OCI-LY1 (cell line): ENCODE measurements at regions not wholly inside any gene's neighbourhood (a gene's known extent, or its start where the extent isn't known, plus 50 kb on each side); places are given as distances from the start of the nearest gene placed in this dataset.

Experiments
- H2AFZ ChIP-seq: fragments of 200-600 bp; sonication (generic), shearing (Covaris generic); 2 replicates; pipeline ENCODE4 v1.6.0; 2014; ENCODE audit warnings: antibody characterized with exemption, mild to moderate bottlenecking, low read length
- H3F3A ChIP-seq: fragments of 200-600 bp; sonication (generic), shearing (Covaris generic); 2 replicates; pipeline ENCODE4 v1.6.0; 2014; ENCODE audit warnings: mild to moderate bottlenecking, antibody characterized with exemption, low read length, moderate library complexity; ENCODE audit not compliant: insufficient read depth
- H3K27ac ChIP-seq: fragments of 200-600 bp; sonication (generic); 2 replicates; pipeline ENCODE4 v1.5.1; 2014; ENCODE audit warnings: low read length, mixed run types, mild to moderate bottlenecking, low read depth; ENCODE audit not compliant: poor library complexity, severe bottlenecking
- H3K27me3 ChIP-seq: fragments of 200-600 bp; sonication (generic); 2 replicates; pipeline ENCODE4 v1.6.0; 2014; ENCODE audit warnings: antibody characterized with exemption, mild to moderate bottlenecking, low read length, moderate library complexity; ENCODE audit not compliant: insufficient read depth
- H3K36me3 ChIP-seq: fragments of 200-600 bp; sonication (generic); 2 replicates; pipeline ENCODE4 v1.6.1; 2014; ENCODE audit warnings: mild to moderate bottlenecking, antibody characterized with exemption, low read length, moderate library complexity, mixed read lengths; ENCODE audit not compliant: insufficient read depth
- H3K4me1 ChIP-seq: fragments of 200-600 bp; sonication (generic); 2 replicates; pipeline ENCODE4 v1.5.1; 2014; ENCODE audit warnings: mild to moderate bottlenecking, low read length, moderate library complexity; ENCODE audit not compliant: insufficient read depth, severe bottlenecking
- H3K4me2 ChIP-seq: fragments of 200-600 bp; sonication (generic), shearing (Covaris generic); 2 replicates; pipeline ENCODE4 v1.6.1; 2014; ENCODE audit warnings: low read length
- H3K4me3 ChIP-seq: fragments of 200-600 bp; sonication (generic); 2 replicates; pipeline ENCODE4 v1.5.1; 2014; ENCODE audit warnings: low read length, low read depth, mild to moderate bottlenecking, mixed read lengths; ENCODE audit not compliant: poor library complexity, severe bottlenecking
- H3K79me2 ChIP-seq: fragments of 200-600 bp; shearing (Covaris generic); 2 replicates; pipeline ENCODE4 v1.6.1; 2016; ENCODE audit warnings: mixed run types, low read length, mixed read lengths; ENCODE audit not compliant: insufficient read depth
- H3K9ac ChIP-seq: fragments of 200-600 bp; sonication (generic), shearing (Covaris generic); 2 replicates; pipeline ENCODE4 v1.6.1; 2014; ENCODE audit warnings: mild to moderate bottlenecking, low read length, mixed read lengths
- H3K9me2 ChIP-seq: fragments of 200-600 bp; sonication (generic), shearing (Covaris generic); 2 replicates; pipeline ENCODE4 v1.6.1; 2014; ENCODE audit warnings: low read depth, mild to moderate bottlenecking, low read length, mixed read lengths
- H3K9me3 ChIP-seq: fragments of 200-600 bp; shearing (Covaris generic); 2 replicates; pipeline ENCODE4 v1.6.1; 2014; ENCODE audit warnings: low read length, mixed read lengths
- H4K20me1 ChIP-seq: fragments of 200-600 bp; sonication (generic), shearing (Covaris generic); 2 replicates; pipeline ENCODE4 v1.6.0; 2016; ENCODE audit warnings: mild to moderate bottlenecking, low read length; ENCODE audit not compliant: insufficient read depth
- CTCF ChIP-seq: fragments of 200-600 bp; sonication (generic), shearing (Covaris generic); IDR thresholded peaks from 2 replicates; pipeline ENCODE4 v1.5.1; 2017; ENCODE audit warnings: mild to moderate bottlenecking, antibody characterized with exemption, low read length, moderate library complexity, mixed read lengths
- EZH2 ChIP-seq: fragments of 200-600 bp; sonication (generic), shearing (Covaris generic); IDR thresholded peaks from 2 replicates; pipeline ENCODE4 v1.8.0; 2017; ENCODE audit warnings: borderline replicate concordance, mixed run types, mild to moderate bottlenecking, antibody characterized with exemption, low read length, moderate library complexity, mixed read lengths

GRCh38 chr9:79334711-79335110, 237.1 kb upstream of the TLE4 start:
- Histone ChIP-seq H3F3A (no peaks in the 10 kb centered on the region), H2AFZ (no peak overlapping the region), H3K9me3 (no peaks in the 10 kb centered on the region), H3K4me3 (no peak overlapping the region), H3K4me2 (no peak overlapping the region), H3K9ac (no peak overlapping the region), H3K79me2 (no peaks in the 10 kb centered on the region), H4K20me1 (no peaks in the 10 kb centered on the region), H3K27ac (no peak overlapping the region), H3K4me1 (no peaks in the 10 kb centered on the region), H3K27me3 (no peaks in the 10 kb centered on the region), H3K9me2 (no peaks in the 10 kb centered on the region), H3K36me3 (no peaks in the 10 kb centered on the region)
- no peak for TF ChIP-seq CTCF
- no peak for TF ChIP-seq EZH2

- Histone ChIP-seq H3K9me2 (no peaks in the 10 kb centered on the region), H3K36me3 (no peaks in the 10 kb centered on the region), H3K4me1 (no peaks in the 10 kb centered on the region), H3K9ac (no peak overlapping the region), H3K4me2 (no peak overlapping the region), H3K79me2 (no peaks in the 10 kb centered on the region), H2AFZ (no peak overlapping the region), H3F3A (no peaks in the 10 kb centered on the region), H3K27ac (no peak overlapping the region), H3K4me3 (no peak overlapping the region), H4K20me1 (no peaks in the 10 kb centered on the region), H3K9me3 (no peaks in the 10 kb centered on the region), H3K27me3 (no peaks in the 10 kb centered on the region)
- TF ChIP-seq CTCF (no peak), EZH2 (no peak)
Measured at GRCh38 chr9:79335987-79336386, 235.8 kb upstream of the TLE4 start.

GRCh38 chr9:79341561-79341960, 230.2 kb upstream of the TLE4 start:
- Histone ChIP-seq H3K27ac (no peak overlapping the region), H3K27me3 (no peaks in the 10 kb centered on the region), H3F3A (no peaks in the 10 kb centered on the region), H3K4me3 (no peak overlapping the region), H3K9ac (no peak overlapping the region), H3K79me2 (no peaks in the 10 kb centered on the region), H2AFZ (no peak overlapping the region), H3K4me2 (no peak overlapping the region), H3K9me3 (no peaks in the 10 kb centered on the region), H3K4me1 (no peaks in the 10 kb centered on the region), H4K20me1 (no peaks in the 10 kb centered on the region), H3K36me3 (no peaks in the 10 kb centered on the region), H3K9me2 (no peaks in the 10 kb centered on the region)
- no peak for TF ChIP-seq CTCF
- TF ChIP-seq EZH2 = no peak
